Gastrocnemius medialis (tissue), 4 donors: ENCODE measurements at regions not wholly inside any gene's neighbourhood (a gene's known extent, or its start where the extent isn't known, plus 50 kb on each side); places are given as distances from the start of the nearest gene placed in this dataset.
"Not testable (repeated sequence)": the region's sequence is repeated elsewhere in the genome, so short reads cannot be mapped to it uniquely, and the experiment has no call there.

ENCODE experiments used
- ATAC-seq, 2 donors: fragments of 150-250 bp; one replicate each; pipeline ENCODE4 v1.9.1; 2016
- DNase-seq, 2 donors: peaks; one replicate each; pipeline ENCODE4 v3.0.0-alpha.2; 2019
- H3K27ac ChIP-seq, 4 donors: fragments of 200-600 bp; sonication (generic); 1 replicate in 1 of 4; 2 replicates in 3 of 4; pipeline ENCODE4 v1.5.1; 2016 to 2018; ENCODE audit warnings: mild to moderate bottlenecking in 2 of 4, moderate library complexity in 1 of 4
- H3K27me3 ChIP-seq, 3 donors: fragments of 200-600 bp; sonication (generic) in 2 of 3; 1 replicate in 1 of 3; 2 replicates in 2 of 3; pipeline versions ENCODE4 v1.5.1 to v1.6.0; 2016 to 2019; ENCODE audit warnings: mild to moderate bottlenecking in 1 of 3, moderate library complexity in 1 of 3
- H3K36me3 ChIP-seq, 2 donors: fragments of 200-600 bp; sonication (generic) in 1 of 2; one replicate each; pipeline ENCODE4 v1.5.1; 2017 to 2018
- H3K4me1 ChIP-seq, 2 donors: fragments of 200-600 bp; sonication (generic) in 1 of 2; one replicate each; pipeline ENCODE4 v1.5.1; 2016 to 2017; ENCODE audit warnings: mild to moderate bottlenecking in 2 of 2
- H3K4me3 ChIP-seq, 4 donors: fragments of 200-600 bp; sonication (generic) in 3 of 4; 1 replicate in 1 of 4; 2 replicates in 3 of 4; pipeline ENCODE4 v1.5.1; 2016 to 2019; ENCODE audit warnings: mild to moderate bottlenecking in 2 of 4
- H3K9me3 ChIP-seq, 3 donors: fragments of 200-600 bp; sonication (generic) in 2 of 3; 1 replicate in 1 of 3; 2 replicates in 2 of 3; pipeline ENCODE4 v1.5.1; 2016 to 2019
- POLR2A ChIP-seq, 2 donors: fragments of 450-650 bp; IDR thresholded peaks; one replicate each; pipeline ENCODE4 v1.6.1; 2017; ENCODE audit warnings: antibody characterized with exemption in 2 of 2, mild to moderate bottlenecking in 2 of 2, moderate library complexity in 2 of 2
- in situ Hi-C, 4 donors: fragments of 200-750 bp; cut with MboI; loops; one replicate each; pipeline versions ENCODE4 v1.15.0 to v1.8.0; 2017; ENCODE audit warnings: low sequenced_read_pairs in 4 of 4
- intact Hi-C: fragments of 100-400 bp; cut with DNase I; formaldehyde crosslinking; loops from one replicate; pipeline ENCODE4 v1.15.1; 2023; ENCODE audit warnings: low total_unique reads
- TF ChIP-seq, protein P1 (sequence below), 5 experiments: fragments of 450-650 bp in 3 of 5; fragments of 200-600 bp in 2 of 5; sonication (generic) in 2 of 5; IDR thresholded peaks in 4 of 5; conservative IDR thresholded peaks in 1 of 5; 1 replicate in 4 of 5; 2 replicates in 1 of 5; pipeline ENCODE4 v1.5.1; 2016 to 2019; ENCODE audit warnings: antibody characterized with exemption in 5 of 5, mild to moderate bottlenecking in 3 of 5, moderate library complexity in 3 of 5

- no peak for ATAC-seq
- in situ Hi-C loops, result no loop called here
- no peak for TF ChIP-seq POLR2A (IDR thresholded peaks at IDR 0.05)
- TF ChIP-seq, protein P1, sequence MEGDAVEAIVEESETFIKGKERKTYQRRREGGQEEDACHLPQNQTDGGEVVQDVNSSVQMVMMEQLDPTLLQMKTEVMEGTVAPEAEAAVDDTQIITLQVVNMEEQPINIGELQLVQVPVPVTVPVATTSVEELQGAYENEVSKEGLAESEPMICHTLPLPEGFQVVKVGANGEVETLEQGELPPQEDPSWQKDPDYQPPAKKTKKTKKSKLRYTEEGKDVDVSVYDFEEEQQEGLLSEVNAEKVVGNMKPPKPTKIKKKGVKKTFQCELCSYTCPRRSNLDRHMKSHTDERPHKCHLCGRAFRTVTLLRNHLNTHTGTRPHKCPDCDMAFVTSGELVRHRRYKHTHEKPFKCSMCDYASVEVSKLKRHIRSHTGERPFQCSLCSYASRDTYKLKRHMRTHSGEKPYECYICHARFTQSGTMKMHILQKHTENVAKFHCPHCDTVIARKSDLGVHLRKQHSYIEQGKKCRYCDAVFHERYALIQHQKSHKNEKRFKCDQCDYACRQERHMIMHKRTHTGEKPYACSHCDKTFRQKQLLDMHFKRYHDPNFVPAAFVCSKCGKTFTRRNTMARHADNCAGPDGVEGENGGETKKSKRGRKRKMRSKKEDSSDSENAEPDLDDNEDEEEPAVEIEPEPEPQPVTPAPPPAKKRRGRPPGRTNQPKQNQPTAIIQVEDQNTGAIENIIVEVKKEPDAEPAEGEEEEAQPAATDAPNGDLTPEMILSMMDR (IDR thresholded peaks at IDR 0.05 in 4 of 5, conservative IDR thresholded peaks at IDR 0.05 in 1 of 5), result no peak
Observed at GRCh38 chr2:122341007-122341406, 585.6 kb downstream of the TSN start.

GRCh38 chr2:122352151-122352550, 596.7 kb downstream of the TSN start:
- H3K4me1 ChIP-seq, DNase-seq, H3K36me3 ChIP-seq, H3K27me3 ChIP-seq, H3K4me3 ChIP-seq, ATAC-seq, H3K27ac ChIP-seq, H3K9me3 ChIP-seq, intact Hi-C loops, in situ Hi-C loops: not testable (repeated sequence)

More at GRCh38 chr2:122341007-122341406, 585.6 kb downstream of the TSN start:
- H3K27me3 ChIP-seq, result no peaks in the 10 kb centered on the region
- no peaks in the 10 kb centered on the region for H3K36me3 ChIP-seq
- intact Hi-C loops, result no loop called here
- H3K27ac ChIP-seq, result no peak overlapping the region
- DNase-seq, result no peak
- H3K9me3 ChIP-seq, result no peaks in the 10 kb centered on the region
- H3K4me3 ChIP-seq, result no peak overlapping the region
- no peaks in the 10 kb centered on the region for H3K4me1 ChIP-seq

- Histone ChIP-seq H3K27me3 (no peaks in the 10 kb centered on the region), H3K4me3 (no peak overlapping the region), H3K27ac (no peak overlapping the region), H3K9me3 (no peaks in the 10 kb centered on the region), H3K36me3 (no peaks in the 10 kb centered on the region), H3K4me1 (no peaks in the 10 kb centered on the region)
- in situ Hi-C loops, result no loop called here
- TF ChIP-seq, protein P1 (IDR thresholded peaks at IDR 0.05 in 4 of 5, conservative IDR thresholded peaks at IDR 0.05 in 1 of 5), result no peak
- TF ChIP-seq POLR2A (IDR thresholded peaks at IDR 0.05), result no peak
- no peak for DNase-seq
- intact Hi-C loops, result no loop called here
- no peak for ATAC-seq
Observed at GRCh38 chr2:122357998-122358397, 602.5 kb downstream of the TSN start.

DNA sequence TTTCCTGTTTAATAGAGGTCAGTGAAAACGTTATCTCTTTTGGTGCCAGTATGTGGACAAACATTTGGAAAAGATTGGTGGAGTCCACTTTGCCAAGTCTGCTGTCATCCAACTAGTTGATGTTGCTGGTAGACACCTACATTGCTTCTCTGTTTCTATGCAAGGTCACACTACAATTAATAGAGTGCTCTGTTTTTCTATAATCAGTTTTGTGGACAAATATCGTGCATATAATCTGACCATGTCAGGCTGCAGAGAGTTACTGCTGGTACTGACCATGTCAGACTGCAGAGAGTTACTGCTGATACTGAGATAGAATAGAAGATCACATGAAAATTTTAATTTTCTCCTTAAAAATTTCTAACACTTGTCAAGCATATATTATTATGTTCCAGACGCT, 603.3 kb downstream of the TSN start:
- intact Hi-C loops, result no loop called here
- Histone ChIP-seq H3K4me1 (no peaks in the 10 kb centered on the region), H3K27ac (no peak overlapping the region), H3K27me3 (no peaks in the 10 kb centered on the region), H3K9me3 (no peaks in the 10 kb centered on the region), H3K4me3 (no peak overlapping the region), H3K36me3 (no peaks in the 10 kb centered on the region)
- no peak for TF ChIP-seq POLR2A (IDR thresholded peaks at IDR 0.05)
- TF ChIP-seq, protein P1 (IDR thresholded peaks at IDR 0.05 in 4 of 5, conservative IDR thresholded peaks at IDR 0.05 in 1 of 5), result no peak
- ATAC-seq, result no peak
- DNase-seq, result no peak
- in situ Hi-C loops, result no loop called here

- Histone ChIP-seq H3K4me3 (no peak overlapping the region), H3K27me3 (no peaks in the 10 kb centered on the region), H3K9me3 (no peaks in the 10 kb centered on the region), H3K27ac (no peak overlapping the region), H3K36me3 (no peaks in the 10 kb centered on the region), H3K4me1 (no peaks in the 10 kb centered on the region)
- in situ Hi-C loops (no loop called here), intact Hi-C loops (no loop called here)
- ATAC-seq, result no peak
- DNase-seq, result no peak
- TF ChIP-seq, protein P1 (IDR thresholded peaks at IDR 0.05 in 4 of 5, conservative IDR thresholded peaks at IDR 0.05 in 1 of 5), result no peak
Observed at GRCh38 chr2:122363885-122364284, 608.4 kb downstream of the TSN start.
